ENCODE measurements at regions not wholly inside any gene's neighbourhood (a gene's known extent, or its start where the extent isn't known, plus 50 kb on each side); places are given as distances from the start of the nearest gene placed in this dataset.
"Not testable (repeated sequence)": the region's sequence is repeated elsewhere in the genome, so short reads cannot be mapped to it uniquely, and the experiment has no call there.

DNA sequence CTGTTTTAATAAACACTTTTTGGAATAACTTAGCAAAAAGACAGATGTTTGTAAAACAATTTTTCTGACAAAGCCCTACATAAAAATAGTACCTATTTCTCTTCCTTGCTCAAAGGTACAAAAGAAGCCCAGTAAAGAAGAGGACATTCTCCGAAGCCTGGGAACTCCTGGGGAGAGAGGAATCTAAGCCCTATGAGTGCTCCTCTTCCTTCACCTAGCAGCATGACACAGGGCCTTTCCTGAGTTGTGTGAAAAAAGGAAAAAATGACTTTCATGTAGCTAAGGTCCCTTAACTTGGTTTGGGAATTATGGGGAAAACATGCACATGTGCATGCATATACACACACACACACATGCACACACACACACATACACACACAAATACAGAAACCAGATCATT lies 586.9 kb downstream of the TMA16 start:
- Histone ChIP-seq H3K4me1 (ENCODE audit: insufficient read depth, low read length) (peaks cover 5% of the 10 kb centered on the region; the same call in 1 of the 2 replicates), H3K9me3 (ENCODE audit: control insufficient read depth, insufficient read depth, low read length) (no peaks in the 10 kb centered on the region), H3K9ac (ENCODE audit: low read depth, low read length) (no peak overlapping the region), H3K36me3 (ENCODE audit: insufficient read depth, low read length) (no peaks in the 10 kb centered on the region)

DNA sequence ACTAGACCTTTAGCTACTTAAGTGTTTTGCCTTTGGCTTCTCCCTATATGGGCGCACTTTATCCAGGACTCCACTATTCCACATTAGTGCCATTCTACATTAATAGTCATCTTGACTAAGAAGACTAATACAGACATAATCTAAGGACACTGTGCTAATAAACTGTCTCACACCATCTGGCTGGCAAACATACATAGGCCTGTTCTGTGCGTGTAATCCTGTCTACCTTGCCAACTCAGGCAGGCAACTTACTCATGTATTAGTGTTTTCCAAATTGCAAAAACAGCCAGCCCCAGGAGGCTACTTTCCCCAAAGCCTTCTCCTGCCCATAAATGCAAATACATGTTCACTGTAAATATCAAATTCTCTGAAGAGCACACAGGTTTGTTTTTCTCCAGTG lies 587.3 kb downstream of the TMA16 start:
- peaks cover 5% of the 10 kb centered on the region; the same call in 1 of the 2 replicates for H3K4me1 ChIP-seq (ENCODE audit: insufficient read depth, low read length)
- no peak overlapping the region for H3K9ac ChIP-seq (ENCODE audit: low read depth, low read length)
- no peaks in the 10 kb centered on the region for H3K9me3 ChIP-seq (ENCODE audit: control insufficient read depth, insufficient read depth, low read length)
- H3K36me3 ChIP-seq (ENCODE audit: insufficient read depth, low read length), result no peaks in the 10 kb centered on the region

DNA sequence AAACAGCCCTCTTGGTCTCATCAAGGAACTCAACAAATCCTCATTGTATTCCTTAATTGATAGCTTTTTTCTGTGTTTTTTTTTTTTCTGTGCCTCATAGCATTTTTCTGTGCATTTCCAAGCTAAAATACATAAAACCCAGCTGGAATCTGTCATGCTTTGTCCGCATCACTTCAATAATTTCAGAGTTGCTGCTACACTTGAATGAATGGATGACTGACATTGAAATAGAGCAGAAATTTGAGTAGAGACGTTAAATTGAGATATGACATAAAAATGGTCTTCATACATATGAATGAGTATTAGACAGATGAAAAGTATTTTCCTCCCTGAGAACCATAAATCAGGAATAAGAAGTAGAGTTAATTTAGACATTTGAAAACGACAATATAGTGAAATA lies 593.2 kb downstream of the TMA16 start:
- no peaks in the 10 kb centered on the region for H3K4me1 ChIP-seq (ENCODE audit: insufficient read depth, low read length)

DNA sequence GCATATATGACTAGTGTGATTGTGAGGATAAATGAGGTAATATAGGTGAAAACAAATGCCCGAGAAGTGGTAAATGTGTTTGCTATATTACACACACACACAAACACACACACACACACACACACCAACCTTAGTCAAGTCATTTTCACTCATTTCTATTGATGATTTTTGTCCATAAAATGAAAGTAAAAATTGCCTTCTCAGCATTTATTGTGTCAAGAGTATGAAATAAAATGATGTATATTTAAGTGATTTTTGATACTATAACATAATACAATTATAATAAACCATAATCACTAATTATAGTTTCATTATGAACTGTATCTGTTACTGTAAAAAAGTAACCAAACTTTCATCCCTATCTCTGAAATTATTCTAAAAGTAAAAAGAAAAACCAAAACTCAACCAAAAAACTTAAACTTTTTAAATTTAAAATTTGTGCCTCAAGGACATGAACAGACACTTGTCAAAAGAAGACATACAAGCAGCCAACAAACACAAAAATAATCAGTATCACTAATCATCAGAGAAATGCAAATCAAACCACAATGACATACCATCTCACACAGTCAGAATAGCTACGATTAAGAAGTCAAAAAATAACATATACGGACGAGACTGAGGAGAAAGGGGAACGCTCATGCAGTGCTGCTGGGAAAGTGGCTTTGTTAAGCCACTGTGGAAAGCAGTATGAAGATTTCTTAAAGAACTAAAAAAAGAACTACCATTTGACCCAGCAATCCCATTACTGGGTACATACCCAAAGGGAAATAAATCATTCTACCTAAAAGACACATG lies 601.0 kb downstream of the TMA16 start:
- Histone ChIP-seq H3K4me1 (ENCODE audit: insufficient read depth, low read length) (no peaks in the 10 kb centered on the region), H3K9me3 (ENCODE audit: control insufficient read depth, insufficient read depth, low read length) (no peaks in the 10 kb centered on the region), H3K9ac (ENCODE audit: low read depth, low read length) (no peak overlapping the region), H3K36me3 (ENCODE audit: insufficient read depth, low read length) (no peaks in the 10 kb centered on the region)

More for the DNA sequence above, 593.2 kb downstream of the TMA16 start:
- H3K9me3 ChIP-seq (ENCODE audit: control insufficient read depth, insufficient read depth, low read length), result no peaks in the 10 kb centered on the region
- no peak overlapping the region for H3K9ac ChIP-seq (ENCODE audit: low read depth, low read length)
- no peaks in the 10 kb centered on the region for H3K36me3 ChIP-seq (ENCODE audit: insufficient read depth, low read length)

DNA sequence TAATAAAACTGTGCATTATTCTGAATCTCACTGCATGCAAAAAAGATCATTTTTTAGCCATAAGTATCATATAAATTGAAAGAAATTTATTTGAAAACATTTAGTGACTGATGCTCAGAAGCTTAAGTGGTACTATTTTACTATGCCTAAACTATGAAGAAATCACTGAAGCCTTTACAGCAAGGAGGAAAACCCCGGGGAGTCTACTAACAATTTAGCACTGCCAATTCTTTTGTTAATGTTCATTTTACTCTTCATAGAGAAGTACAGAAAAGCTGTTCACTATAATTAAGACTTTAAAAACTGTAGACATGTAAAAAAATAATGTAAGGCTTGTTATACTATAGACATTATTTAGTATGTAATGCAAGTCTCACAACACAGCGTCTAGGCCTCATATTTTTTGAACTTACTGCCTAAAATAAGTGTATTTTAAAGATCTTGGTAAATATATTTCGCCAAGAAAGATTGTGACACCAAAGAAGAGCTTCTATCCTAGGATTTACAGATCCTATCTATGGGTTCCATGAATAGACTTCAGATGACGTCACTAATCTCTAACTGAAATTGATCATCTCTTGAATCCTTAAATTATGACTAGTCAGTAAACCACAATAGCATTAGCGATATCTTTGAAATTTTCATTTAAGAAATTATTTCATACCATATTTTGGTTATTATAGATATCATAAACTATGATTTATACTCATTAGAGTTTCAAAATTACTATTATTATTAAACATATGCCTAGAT lies 602.5 kb downstream of the TMA16 start:
- H3K36me3 ChIP-seq (ENCODE audit: insufficient read depth, low read length), result no peaks in the 10 kb centered on the region
- no peak overlapping the region for H3K9ac ChIP-seq (ENCODE audit: low read depth, low read length)
- no peaks in the 10 kb centered on the region for H3K4me1 ChIP-seq (ENCODE audit: insufficient read depth, low read length)
- H3K9me3 ChIP-seq (ENCODE audit: control insufficient read depth, insufficient read depth, low read length), result no peaks in the 10 kb centered on the region

DNA sequence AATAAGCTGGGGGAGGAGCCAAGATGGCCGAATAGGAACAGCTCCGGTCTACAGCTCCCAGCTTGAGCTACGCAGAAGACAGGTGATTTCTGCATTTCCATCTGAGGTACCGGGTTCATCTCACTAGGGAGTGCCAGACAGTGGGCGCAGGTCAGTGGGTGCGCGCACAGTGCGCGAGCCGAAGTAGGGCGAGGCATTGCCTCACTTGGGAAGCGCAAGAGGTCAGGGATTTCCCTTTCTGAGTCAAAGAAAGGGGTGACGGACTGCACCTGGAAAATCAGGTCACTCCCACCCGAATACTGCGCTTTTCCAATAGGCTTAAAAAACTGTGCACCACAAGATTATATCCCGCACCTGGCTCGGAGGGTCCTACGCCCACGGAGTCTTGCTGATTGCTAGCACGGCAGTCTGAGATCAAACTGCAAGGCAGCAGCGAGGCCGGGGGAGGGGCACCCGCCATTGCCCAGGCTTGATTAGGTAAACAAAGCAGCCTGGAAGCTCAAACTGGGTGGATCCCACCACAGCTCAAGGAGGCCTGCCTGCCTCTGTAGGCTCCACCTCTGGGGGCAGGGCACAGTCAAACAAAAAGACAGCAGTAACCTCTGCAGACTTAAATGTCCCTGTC lies 606.4 kb downstream of the TMA16 start:
- H3K9me3 ChIP-seq (ENCODE audit: control insufficient read depth, insufficient read depth, low read length); H3K36me3 ChIP-seq (ENCODE audit: insufficient read depth, low read length); H3K4me1 ChIP-seq (ENCODE audit: insufficient read depth, low read length): not testable (repeated sequence)
- peak overlapping the region; percentile 51 for H3K9ac ChIP-seq (ENCODE audit: low read depth, low read length)

DNA sequence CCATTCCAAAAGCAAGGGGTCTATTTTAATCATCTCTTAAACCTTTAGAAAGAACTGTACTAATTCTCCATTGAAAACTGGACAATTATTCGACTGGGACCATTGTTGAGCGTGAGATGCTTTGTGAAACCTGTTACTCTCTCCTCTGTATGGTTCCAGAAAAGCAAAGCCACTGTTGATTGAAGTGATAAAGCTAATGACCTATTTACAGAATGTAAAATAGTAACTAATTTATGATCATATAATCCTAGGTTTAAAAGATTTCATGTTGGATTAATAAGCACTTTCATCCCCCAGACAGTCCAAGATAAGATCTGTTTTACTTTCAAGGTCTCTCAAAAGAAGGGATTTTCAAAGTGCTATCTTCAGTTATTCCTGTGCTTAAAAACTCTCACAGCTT lies 614.5 kb downstream of the TMA16 start:
- Histone ChIP-seq H3K36me3 (ENCODE audit: insufficient read depth, low read length) (no peaks in the 10 kb centered on the region), H3K9me3 (ENCODE audit: control insufficient read depth, insufficient read depth, low read length) (no peaks in the 10 kb centered on the region), H3K9ac (ENCODE audit: low read depth, low read length) (no peak overlapping the region), H3K4me1 (ENCODE audit: insufficient read depth, low read length) (no peaks in the 10 kb centered on the region)

DNA sequence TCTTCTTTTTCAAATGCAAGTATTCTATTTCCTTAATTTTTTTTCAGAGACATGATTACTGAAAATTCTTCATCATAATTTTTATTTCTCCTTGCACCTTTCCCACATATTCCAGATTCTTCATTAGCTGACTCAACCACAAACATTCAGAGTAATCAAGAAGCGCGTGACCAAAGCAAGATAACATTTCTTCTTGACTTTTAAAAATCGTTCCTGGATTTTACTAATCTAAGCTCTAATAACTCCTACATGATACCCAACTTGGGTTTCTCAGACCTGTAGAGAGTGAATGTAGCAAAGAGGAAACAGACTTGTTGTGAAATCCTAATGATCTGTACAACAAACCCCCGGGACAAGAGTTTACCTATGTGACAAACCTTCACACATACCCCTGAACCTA lies 615.0 kb downstream of the TMA16 start:
- Histone ChIP-seq H3K4me1 (ENCODE audit: insufficient read depth, low read length) (no peaks in the 10 kb centered on the region), H3K9ac (ENCODE audit: low read depth, low read length) (no peak overlapping the region), H3K36me3 (ENCODE audit: insufficient read depth, low read length) (no peaks in the 10 kb centered on the region), H3K9me3 (ENCODE audit: control insufficient read depth, insufficient read depth, low read length) (no peaks in the 10 kb centered on the region)

DNA sequence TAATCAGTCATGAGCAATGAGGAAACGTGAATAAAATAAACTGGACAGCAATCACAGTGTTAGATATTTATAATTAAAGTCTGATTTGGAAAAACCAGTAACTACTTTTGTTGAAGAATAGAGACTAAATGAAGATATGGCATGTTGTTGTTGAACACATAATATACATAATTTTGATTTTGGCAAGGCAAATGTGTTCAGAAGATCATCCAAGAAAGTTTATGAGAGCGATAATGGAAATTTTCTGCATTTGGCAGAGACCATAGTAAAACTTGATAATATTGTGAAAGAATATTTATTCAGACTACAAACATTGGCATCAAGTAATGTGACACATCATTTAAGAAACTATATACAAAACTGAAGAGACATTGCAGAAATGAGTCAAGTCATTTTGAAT lies 620.7 kb downstream of the TMA16 start:
- no peaks in the 10 kb centered on the region for H3K4me1 ChIP-seq (ENCODE audit: insufficient read depth, low read length)
- no peaks in the 10 kb centered on the region for H3K36me3 ChIP-seq (ENCODE audit: insufficient read depth, low read length)
- no peak overlapping the region for H3K9ac ChIP-seq (ENCODE audit: low read depth, low read length)
- no peaks in the 10 kb centered on the region for H3K9me3 ChIP-seq (ENCODE audit: control insufficient read depth, insufficient read depth, low read length)

DNA sequence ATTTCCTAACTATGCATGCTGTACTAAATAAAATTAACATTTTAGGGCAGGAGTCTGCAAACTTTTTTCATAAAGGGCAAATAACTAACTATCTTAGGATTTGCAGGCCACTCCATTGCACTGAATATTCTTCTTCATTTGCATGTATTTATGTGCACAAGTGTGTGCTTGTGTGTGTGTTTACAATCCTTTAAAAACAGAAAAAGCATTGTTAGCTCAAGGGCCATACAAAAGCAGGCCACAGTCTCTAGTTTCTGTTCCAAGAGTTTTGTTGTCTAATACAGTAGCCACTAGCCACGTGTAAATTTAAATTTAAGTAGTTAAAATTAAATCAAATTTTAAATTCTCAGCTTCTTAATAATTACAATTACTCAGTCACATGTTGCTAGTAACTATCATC lies 621.8 kb downstream of the TMA16 start:
- no peaks in the 10 kb centered on the region for H3K4me1 ChIP-seq (ENCODE audit: insufficient read depth, low read length)
- H3K9ac ChIP-seq (ENCODE audit: low read depth, low read length), result no peak overlapping the region
- H3K9me3 ChIP-seq (ENCODE audit: control insufficient read depth, insufficient read depth, low read length), result no peaks in the 10 kb centered on the region
- H3K36me3 ChIP-seq (ENCODE audit: insufficient read depth, low read length), result no peaks in the 10 kb centered on the region

DNA sequence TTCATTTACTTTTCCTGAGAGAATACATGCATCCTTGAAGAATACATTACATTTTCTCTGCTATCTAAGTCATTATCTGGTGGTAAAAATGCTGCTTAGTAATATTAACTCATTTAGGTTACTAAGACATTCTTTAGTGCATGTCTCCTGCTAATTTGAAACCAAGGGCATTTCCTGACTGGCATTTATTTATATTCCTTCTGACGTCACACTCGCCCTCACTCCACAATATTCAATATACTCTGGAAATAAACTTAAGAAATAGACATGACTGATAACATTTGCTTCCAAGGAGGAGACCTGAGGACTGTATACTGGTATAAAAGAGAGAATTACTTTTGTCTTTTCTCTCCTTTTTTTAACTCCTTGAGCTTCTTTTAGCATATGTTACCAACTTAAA lies 619.5 kb upstream of the SMIM31 start:
- no peaks in the 10 kb centered on the region for H3K36me3 ChIP-seq (ENCODE audit: insufficient read depth, low read length)
- no peak overlapping the region for H3K9ac ChIP-seq (ENCODE audit: low read depth, low read length)
- no peaks in the 10 kb centered on the region for H3K9me3 ChIP-seq (ENCODE audit: control insufficient read depth, insufficient read depth, low read length)
- H3K4me1 ChIP-seq (ENCODE audit: insufficient read depth, low read length), result peaks cover 2% of the 10 kb centered on the region; the same call in 1 of the 2 replicates

DNA sequence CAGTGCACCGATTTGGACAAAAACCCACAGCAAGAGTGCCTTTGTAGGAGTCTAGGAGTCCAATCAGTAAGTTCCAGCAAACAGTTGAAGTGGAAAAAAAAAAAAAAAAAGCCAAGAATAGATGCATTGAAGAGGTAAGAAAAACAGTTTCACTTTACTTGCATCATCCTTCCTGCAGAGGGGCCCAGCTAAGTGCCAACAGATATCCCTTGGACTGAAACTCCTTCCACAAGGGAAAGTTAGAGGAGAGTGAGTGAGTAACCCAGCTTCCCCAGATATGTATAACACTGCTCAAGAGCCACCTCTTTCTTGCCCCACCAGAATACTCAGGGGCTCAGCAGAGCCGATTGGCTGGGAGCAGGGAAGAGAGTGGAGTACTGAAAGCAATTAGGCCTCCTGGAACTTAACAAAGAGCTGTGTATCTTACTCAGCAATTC lies 617.7 kb upstream of the SMIM31 start:
- Histone ChIP-seq H3K9ac (ENCODE audit: low read depth, low read length) (no peak overlapping the region), H3K9me3 (ENCODE audit: control insufficient read depth, insufficient read depth, low read length) (no peaks in the 10 kb centered on the region; the same call in none of the 2 replicates), H3K36me3 (ENCODE audit: insufficient read depth, low read length) (no peaks in the 10 kb centered on the region), H3K4me1 (ENCODE audit: insufficient read depth, low read length) (peaks cover 2% of the 10 kb centered on the region; the same call in 1 of the 2 replicates)

DNA sequence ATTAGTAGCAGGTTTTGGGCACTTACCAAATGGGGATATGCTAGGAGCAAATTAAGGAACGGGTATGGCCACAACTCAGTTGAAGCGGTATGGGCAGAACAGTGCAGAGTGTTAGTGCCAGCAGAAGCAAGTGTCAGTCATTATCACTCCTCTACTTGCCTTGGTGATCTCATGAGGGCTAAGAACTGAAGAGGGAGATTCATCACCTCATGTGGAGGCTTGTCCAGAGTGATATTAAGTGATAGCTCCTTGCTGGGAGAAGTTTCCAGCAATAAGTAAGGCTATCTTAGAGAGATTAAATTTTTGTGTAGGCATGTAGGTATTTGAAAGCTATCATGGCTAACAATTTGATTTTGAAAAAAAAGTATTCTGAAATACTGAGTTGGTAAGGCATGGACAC lies 615.4 kb upstream of the SMIM31 start:
- Histone ChIP-seq H3K9ac (ENCODE audit: low read depth, low read length) (no peak overlapping the region), H3K4me1 (ENCODE audit: insufficient read depth, low read length) (peaks cover 2% of the 10 kb centered on the region; the same call in 1 of the 2 replicates), H3K9me3 (ENCODE audit: control insufficient read depth, insufficient read depth, low read length) (no peaks in the 10 kb centered on the region; the same call in none of the 2 replicates), H3K36me3 (ENCODE audit: insufficient read depth, low read length) (no peaks in the 10 kb centered on the region)

DNA sequence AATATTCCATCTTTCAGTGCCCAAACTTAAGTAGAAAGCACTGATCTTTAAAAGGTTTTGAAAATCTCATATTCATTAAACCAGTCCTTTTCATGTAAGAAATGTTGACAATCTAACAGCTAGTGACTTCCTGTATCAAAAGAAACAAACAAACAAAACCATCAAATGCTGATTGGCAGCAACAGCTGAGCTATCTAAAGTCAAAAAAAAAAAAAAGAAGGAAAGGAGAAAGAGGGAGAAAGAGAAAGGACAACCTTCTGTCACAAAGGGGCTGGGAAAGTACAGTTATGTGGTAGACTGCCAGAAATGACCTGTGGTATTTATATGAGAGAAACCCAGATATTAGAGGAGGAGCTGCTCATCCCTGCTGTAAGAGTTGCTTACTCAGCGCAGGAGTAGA lies 614.6 kb upstream of the SMIM31 start:
- peaks cover 2% of the 10 kb centered on the region; the same call in 1 of the 2 replicates for H3K4me1 ChIP-seq (ENCODE audit: insufficient read depth, low read length)
- no peaks in the 10 kb centered on the region; the same call in none of the 2 replicates for H3K9me3 ChIP-seq (ENCODE audit: control insufficient read depth, insufficient read depth, low read length)
- H3K9ac ChIP-seq (ENCODE audit: low read depth, low read length), result no peak overlapping the region
- H3K36me3 ChIP-seq (ENCODE audit: insufficient read depth, low read length), result no peaks in the 10 kb centered on the region

Data from ES-I3 (cell line).